ENCODE measurements at regions not wholly inside any gene's neighbourhood (a gene's known extent, or its start where the extent isn't known, plus 50 kb on each side); places are given as distances from the start of the nearest gene placed in this dataset.
"Not testable (repeated sequence)": the region's sequence is repeated elsewhere in the genome, so short reads cannot be mapped to it uniquely, and the experiment has no call there.

DNA sequence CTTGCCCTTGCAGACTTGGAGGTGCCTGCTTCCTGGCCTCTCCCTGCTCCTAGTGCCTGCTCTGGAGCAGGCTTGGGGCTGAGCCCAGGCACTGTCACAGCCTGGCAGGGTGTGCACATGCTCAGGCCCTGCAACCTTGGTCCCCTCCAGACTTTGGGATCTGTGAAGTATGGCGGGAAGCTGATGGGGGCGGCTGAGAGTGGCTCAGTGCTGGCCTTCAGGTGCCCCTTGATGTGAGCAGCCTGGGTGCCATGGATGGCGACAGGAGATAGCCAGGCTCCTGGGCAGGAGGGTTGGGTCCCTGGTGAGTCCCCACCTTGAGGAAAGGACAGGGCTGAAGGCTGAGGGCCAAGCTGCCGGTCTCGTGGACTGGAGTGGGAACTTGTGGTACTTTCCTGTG is 700.4 kb upstream of the KCND2 start:
- H3K36me3 Mint-ChIP-seq (ENCODE audit: low read depth): no peaks in the 10 kb centered on the region

DNA sequence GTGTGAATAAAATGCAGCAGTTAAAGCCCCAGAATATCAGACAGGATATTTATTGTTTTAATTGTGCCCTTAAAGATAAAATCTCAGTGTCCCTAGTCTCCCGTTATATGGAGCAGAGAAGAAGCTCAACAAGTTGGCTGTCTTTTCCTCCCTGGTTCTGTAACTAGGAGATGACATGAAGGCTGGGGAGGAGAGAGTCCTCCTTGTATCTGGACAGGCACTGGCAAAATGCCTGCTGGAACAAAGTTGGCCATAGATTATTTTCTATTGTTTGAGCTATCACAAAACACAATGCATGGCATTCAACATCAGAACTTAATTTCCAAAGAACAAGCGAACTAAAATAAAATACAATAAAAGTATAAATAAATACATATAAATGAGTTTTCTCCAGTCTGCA is 694.9 kb upstream of the KCND2 start:
- Mint-ChIP-seq H3K9me3 (peaks cover 1% of the 10 kb centered on the region), H3K4me3 (no peak overlapping the region), H3K4me1 (ENCODE audit: low read depth) (no peaks in the 10 kb centered on the region), H3K27ac (no peak overlapping the region), H3K27me3 (ENCODE audit: low read depth) (no peaks in the 10 kb centered on the region), H3K36me3 (ENCODE audit: low read depth) (no peaks in the 10 kb centered on the region)
- CTCF ChIA-PET: no interaction called here
- no peak for DNase-seq
- intact Hi-C loops (cut with micrococcal nuclease): no loop called here

More for the DNA sequence above, 700.4 kb upstream of the KCND2 start:
- no peak overlapping the region for H3K27ac Mint-ChIP-seq
- no peaks in the 10 kb centered on the region for H3K4me1 Mint-ChIP-seq (ENCODE audit: low read depth)
- intact Hi-C loops (cut with micrococcal nuclease): no loop called here
- H3K4me3 Mint-ChIP-seq: no peak overlapping the region
- CTCF ChIA-PET: no interaction called here
- H3K9me3 Mint-ChIP-seq: peaks cover 3% of the 10 kb centered on the region
- H3K27me3 Mint-ChIP-seq (ENCODE audit: low read depth): no peaks in the 10 kb centered on the region
- DNase-seq: no peak

DNA sequence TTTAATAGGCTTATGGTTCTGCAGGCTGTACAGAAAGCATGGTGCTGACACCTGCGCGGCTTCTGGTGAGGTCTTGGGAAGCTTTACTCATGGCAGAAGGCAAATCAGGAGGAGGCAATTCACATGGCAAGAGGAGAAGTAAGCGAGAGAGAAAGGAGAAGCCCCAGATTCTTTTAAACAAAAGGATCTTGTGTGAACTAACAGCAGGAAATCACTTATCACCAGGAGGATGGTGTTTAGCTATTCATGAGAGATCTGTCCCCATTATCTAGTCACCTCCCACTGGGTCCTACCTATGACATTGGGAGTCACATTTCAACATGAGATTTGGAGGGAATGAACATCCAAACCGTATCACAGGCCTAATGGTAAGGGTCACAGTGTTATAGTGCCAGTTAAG is 678.0 kb upstream of the KCND2 start:
- Mint-ChIP-seq H3K9me3 (peaks cover 8% of the 10 kb centered on the region), H3K27me3 (ENCODE audit: low read depth) (no peaks in the 10 kb centered on the region), H3K4me3 (no peak overlapping the region), H3K4me1 (ENCODE audit: low read depth) (no peaks in the 10 kb centered on the region), H3K36me3 (ENCODE audit: low read depth) (no peaks in the 10 kb centered on the region), H3K27ac (no peak overlapping the region)
- intact Hi-C loops (cut with micrococcal nuclease): no loop called here
- CTCF ChIA-PET: no interaction called here
- DNase-seq: no peak

DNA sequence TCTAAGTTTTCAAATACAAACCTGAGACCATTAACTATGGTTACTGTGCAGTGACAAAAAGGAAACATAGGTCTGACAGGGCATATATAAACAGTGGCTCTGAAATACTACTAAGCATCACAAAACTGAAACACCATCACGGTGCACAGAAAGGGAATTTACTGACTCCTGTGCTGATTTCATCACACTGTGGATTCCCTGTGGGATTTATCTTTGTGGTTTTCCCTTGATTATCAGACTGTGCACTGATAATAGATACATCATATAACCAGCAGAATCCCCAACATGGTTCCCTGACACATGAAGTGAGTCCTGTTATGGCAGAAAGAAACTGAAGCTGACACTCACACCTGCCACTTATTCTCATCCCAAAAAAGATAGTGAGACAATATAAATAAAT is 676.3 kb upstream of the KCND2 start:
- Mint-ChIP-seq H3K4me3 (no peak overlapping the region), H3K4me1 (ENCODE audit: low read depth) (no peaks in the 10 kb centered on the region), H3K27me3 (ENCODE audit: low read depth) (no peaks in the 10 kb centered on the region), H3K27ac (no peak overlapping the region), H3K9me3 (peaks cover 8% of the 10 kb centered on the region), H3K36me3 (ENCODE audit: low read depth) (no peaks in the 10 kb centered on the region)
- DNase-seq: no peak
- intact Hi-C loops (cut with micrococcal nuclease): no loop called here
- CTCF ChIA-PET: no interaction called here

DNA sequence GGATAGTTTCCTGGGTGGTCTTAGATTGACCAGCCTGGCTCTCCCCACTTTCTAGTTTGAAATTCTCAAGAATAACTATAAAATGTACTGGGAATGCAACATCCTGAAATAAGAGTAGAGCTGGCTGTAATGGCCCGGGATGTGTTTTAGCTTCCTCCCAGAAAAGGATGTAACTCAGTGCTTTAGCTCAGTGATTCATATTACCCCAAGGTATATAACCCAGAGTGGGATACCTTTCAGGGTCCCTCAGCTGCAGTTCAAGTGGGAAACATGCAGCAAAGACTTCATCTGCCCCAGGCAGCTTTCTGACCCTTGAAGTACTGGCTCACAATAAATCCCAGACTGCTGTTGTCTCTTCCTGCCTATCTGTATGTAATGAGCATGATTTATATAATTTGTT is 666.7 kb upstream of the KCND2 start:
- CTCF ChIA-PET: no interaction called here
- Mint-ChIP-seq H3K9me3 (peaks cover 9% of the 10 kb centered on the region), H3K27ac (no peak overlapping the region), H3K4me1 (ENCODE audit: low read depth) (no peaks in the 10 kb centered on the region), H3K4me3 (no peak overlapping the region), H3K27me3 (ENCODE audit: low read depth) (no peaks in the 10 kb centered on the region), H3K36me3 (ENCODE audit: low read depth) (no peaks in the 10 kb centered on the region)
- DNase-seq: no peak
- intact Hi-C loops (cut with micrococcal nuclease): no loop called here

DNA sequence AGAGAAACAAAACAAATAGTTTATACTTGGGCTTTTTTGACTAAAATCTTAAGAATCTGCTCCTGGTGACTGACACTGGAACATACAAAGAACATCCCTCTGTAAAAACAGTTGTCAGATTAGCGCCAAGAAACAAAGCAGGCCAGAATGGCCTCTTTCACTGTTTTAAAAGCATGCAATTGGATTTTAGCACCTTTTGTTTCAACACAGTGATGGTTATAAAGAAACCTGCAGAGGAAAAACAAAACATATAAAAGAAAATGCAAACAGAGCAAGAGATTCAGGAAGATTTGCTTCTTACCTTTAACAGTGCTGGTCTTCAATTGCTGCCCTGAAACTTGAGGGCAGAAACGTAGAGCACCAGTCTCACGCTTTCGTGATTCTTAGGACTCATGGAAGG is 652.2 kb upstream of the KCND2 start:
- no peak for DNase-seq
- Mint-ChIP-seq H3K36me3 (ENCODE audit: low read depth) (no peaks in the 10 kb centered on the region), H3K27me3 (ENCODE audit: low read depth) (no peaks in the 10 kb centered on the region), H3K27ac (no peak overlapping the region), H3K4me1 (ENCODE audit: low read depth) (no peaks in the 10 kb centered on the region), H3K9me3 (peaks cover 12% of the 10 kb centered on the region), H3K4me3 (no peak overlapping the region)
- intact Hi-C loops (cut with micrococcal nuclease): no loop called here
- CTCF ChIA-PET: no interaction called here

DNA sequence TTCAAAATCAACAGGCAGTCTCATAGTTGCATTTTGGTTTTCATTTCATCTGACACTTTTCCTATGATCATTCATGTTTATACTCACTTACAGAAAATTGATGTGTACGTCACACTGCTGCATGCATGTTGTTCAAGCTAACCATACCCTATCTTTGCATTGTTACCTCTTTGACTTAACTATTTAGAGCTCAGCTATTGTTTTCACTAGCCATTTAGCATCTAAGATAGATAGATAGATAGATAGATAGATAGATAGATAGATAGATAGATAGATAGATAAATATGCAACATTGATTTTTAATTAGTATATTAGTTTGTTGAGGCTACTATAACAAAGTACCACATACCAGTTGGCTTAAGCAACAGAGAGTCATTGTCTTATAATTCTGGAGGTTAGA is 649.5 kb upstream of the KCND2 start:
- no peak for DNase-seq
- intact Hi-C loops (cut with micrococcal nuclease): no loop called here
- Mint-ChIP-seq H3K4me1 (ENCODE audit: low read depth) (no peaks in the 10 kb centered on the region), H3K27me3 (ENCODE audit: low read depth) (no peaks in the 10 kb centered on the region), H3K4me3 (no peak overlapping the region), H3K9me3 (peaks cover 9% of the 10 kb centered on the region), H3K27ac (no peak overlapping the region), H3K36me3 (ENCODE audit: low read depth) (no peaks in the 10 kb centered on the region)
- CTCF ChIA-PET: no interaction called here

DNA sequence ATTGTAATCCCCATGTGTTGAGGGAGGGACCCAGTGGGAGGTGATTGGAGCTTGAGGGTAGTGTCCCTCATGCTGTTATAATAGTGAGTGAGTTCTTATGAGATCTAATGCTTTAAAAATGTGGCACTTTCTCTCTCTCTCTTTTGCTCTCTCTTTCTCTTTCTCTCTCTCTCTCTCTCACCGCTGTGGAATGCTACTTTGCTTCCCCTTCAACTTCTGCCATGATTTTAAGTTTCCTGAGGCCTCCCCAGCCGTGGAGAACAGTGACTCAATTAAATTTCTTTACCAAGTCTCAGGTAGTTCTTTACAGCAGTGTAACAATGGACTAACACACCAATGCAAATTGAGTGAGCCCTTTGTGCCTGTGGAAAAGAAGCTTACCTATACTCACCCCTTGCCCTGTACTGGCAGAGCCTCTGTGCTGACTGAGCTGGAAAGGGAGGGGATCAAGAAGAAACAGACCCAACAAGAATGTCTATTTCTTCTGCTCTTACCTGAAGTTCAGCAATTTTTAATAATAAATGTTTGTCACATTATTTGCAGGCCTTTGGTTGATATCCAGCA is 642.5 kb upstream of the KCND2 start:
- Mint-ChIP-seq H3K27ac (no peak overlapping the region), H3K36me3 (ENCODE audit: low read depth) (no peaks in the 10 kb centered on the region), H3K4me1 (ENCODE audit: low read depth) (no peaks in the 10 kb centered on the region), H3K9me3 (peaks cover 1% of the 10 kb centered on the region), H3K27me3 (ENCODE audit: low read depth) (no peaks in the 10 kb centered on the region), H3K4me3 (no peak overlapping the region)
- intact Hi-C loops (cut with micrococcal nuclease): no loop called here
- DNase-seq: no peak
- CTCF ChIA-PET: no interaction called here

DNA sequence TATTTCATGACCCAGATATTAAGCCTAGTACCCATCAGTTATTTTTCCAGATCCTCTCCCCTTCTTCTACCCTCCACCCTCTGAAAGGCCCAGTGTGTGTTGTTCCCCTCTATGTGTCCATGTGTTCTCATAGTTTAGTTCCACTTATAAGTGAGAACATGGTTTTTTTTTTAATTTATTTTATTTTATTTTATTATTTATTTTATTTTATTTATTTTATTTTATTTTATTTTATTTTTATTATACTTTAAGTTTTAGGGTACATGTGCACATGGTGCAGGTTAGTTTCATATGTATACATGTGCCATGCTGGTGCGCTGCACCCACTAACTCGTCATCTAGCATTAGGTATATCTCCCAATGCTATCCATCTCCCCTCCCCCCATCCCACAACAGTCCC is 639.2 kb upstream of the KCND2 start:
- H3K4me1 Mint-ChIP-seq (ENCODE audit: low read depth); CTCF ChIA-PET; H3K36me3 Mint-ChIP-seq (ENCODE audit: low read depth); H3K27me3 Mint-ChIP-seq (ENCODE audit: low read depth); H3K9me3 Mint-ChIP-seq; H3K4me3 Mint-ChIP-seq; intact Hi-C loops (cut with micrococcal nuclease); DNase-seq; H3K27ac Mint-ChIP-seq: not testable (repeated sequence)

DNA sequence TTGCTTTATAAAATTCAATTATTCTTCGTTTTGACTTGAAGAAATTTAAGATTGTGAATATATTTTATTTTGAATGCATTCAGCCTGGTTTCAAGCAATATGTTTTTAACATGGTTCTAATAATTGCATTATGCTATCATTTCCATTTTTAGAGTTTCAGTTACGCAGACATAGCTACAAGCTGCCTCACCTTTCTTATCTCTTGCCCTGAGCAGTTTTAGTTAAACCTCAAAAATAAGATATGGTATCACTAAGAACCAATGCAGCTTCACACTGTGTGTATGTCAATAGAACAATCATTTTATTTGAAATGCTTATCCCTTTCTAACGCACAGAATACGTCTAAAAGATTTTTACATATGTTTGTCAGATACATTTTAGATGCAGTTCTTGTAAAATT is 632.6 kb upstream of the KCND2 start:
- no peaks in the 10 kb centered on the region for H3K4me1 Mint-ChIP-seq (ENCODE audit: low read depth)
- CTCF ChIA-PET: interaction anchor here (0.6 kb wide), 1 partner anchor 101 kb away, joined by 3 read pairs; no protein-coding TSS in a partner anchor
- intact Hi-C loops (cut with micrococcal nuclease): no loop called here

DNA sequence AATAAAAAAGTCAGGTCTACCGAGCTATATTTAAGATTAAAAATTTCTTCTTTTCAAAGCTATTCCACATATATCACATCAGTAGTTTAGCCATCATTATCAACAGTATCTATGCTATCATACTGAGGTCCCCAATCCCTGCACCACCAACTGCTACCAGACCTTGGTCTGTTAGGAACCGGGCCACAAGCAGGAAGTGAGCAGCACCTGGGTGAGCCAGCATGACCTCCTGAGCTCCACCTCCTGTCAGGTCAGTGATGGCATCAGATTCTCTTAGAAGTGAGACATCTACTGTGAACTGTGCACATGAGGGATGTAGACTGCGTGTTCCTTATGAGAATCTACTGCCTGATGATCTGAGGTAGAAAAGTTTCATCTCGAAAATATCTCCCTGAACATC is 632.1 kb upstream of the KCND2 start:
- Mint-ChIP-seq H3K9me3 (peaks cover 14% of the 10 kb centered on the region), H3K27ac (no peak overlapping the region), H3K27me3 (ENCODE audit: low read depth) (no peaks in the 10 kb centered on the region), H3K4me1 (ENCODE audit: low read depth) (no peaks in the 10 kb centered on the region), H3K36me3 (ENCODE audit: low read depth) (no peaks in the 10 kb centered on the region), H3K4me3 (no peak overlapping the region)
- no peak for DNase-seq
- intact Hi-C loops (cut with micrococcal nuclease): no loop called here
- CTCF ChIA-PET: interaction anchor here (0.6 kb wide), 1 partner anchor 101 kb away, joined by 3 read pairs; no protein-coding TSS in a partner anchor

More for the DNA sequence above, 632.6 kb upstream of the KCND2 start:
- Mint-ChIP-seq H3K36me3 (ENCODE audit: low read depth) (no peaks in the 10 kb centered on the region), H3K27me3 (ENCODE audit: low read depth) (no peaks in the 10 kb centered on the region), H3K4me3 (no peak overlapping the region), H3K27ac (no peak overlapping the region), H3K9me3 (peaks cover 14% of the 10 kb centered on the region)
- DNase-seq: no peak

DNA sequence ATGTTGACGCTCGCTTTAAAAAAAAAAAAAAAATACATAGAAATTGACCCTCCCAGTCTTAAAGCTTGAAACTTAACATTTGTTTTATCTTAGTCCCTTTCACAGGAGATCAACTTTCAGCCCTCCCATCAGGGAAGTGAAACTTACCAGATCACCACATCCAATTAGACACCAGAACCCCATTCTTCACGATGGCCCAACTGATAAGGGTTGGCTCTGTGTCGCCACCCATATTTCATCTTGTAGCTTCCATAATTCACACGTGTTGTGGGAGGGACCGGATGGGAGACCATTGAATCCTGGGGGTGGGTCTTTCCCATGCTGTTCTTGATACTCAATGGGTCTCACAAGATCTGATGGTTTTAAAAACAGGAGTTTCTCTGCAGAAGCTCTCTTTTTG is 629.4 kb upstream of the KCND2 start:
- H3K4me1 Mint-ChIP-seq (ENCODE audit: low read depth): no peaks in the 10 kb centered on the region
- H3K9me3 Mint-ChIP-seq: peaks cover 13% of the 10 kb centered on the region
- CTCF ChIA-PET: interaction anchor here (0.7 kb wide), 2 partner anchors 9 to 22 kb away, joined by 3 read pairs; no protein-coding TSS in a partner anchor
- intact Hi-C loops (cut with micrococcal nuclease): no loop called here
- H3K36me3 Mint-ChIP-seq (ENCODE audit: low read depth): no peaks in the 10 kb centered on the region
- DNase-seq: no peak
- no peak overlapping the region for H3K27ac Mint-ChIP-seq
- H3K4me3 Mint-ChIP-seq: no peak overlapping the region
- H3K27me3 Mint-ChIP-seq (ENCODE audit: low read depth): no peaks in the 10 kb centered on the region

DNA sequence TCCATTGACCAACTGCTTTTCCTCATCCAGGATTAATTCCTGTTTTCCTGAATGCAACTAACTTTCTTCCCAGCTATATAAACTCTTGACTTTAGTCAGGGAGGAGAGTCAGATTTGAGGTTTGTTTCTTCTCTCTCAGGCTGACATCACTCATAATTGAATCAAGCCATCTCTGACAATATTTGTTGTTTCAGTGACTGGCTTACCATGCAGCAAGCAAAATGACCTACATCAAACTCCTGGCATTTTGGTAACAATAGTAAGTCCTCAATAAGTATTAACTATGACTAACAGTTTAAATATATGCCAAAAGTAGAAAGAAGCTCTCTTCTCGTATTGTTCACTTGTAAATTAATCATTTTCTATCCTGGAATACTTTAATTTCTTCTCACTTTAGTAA is 625.7 kb upstream of the KCND2 start:
- Mint-ChIP-seq H3K4me1 (ENCODE audit: low read depth) (no peaks in the 10 kb centered on the region), H3K36me3 (ENCODE audit: low read depth) (no peaks in the 10 kb centered on the region), H3K27ac (no peak overlapping the region), H3K9me3 (peaks cover 11% of the 10 kb centered on the region), H3K27me3 (ENCODE audit: low read depth) (no peaks in the 10 kb centered on the region), H3K4me3 (no peak overlapping the region)
- intact Hi-C loops (cut with micrococcal nuclease): no loop called here
- CTCF ChIA-PET: no interaction called here
- no peak for DNase-seq

DNA sequence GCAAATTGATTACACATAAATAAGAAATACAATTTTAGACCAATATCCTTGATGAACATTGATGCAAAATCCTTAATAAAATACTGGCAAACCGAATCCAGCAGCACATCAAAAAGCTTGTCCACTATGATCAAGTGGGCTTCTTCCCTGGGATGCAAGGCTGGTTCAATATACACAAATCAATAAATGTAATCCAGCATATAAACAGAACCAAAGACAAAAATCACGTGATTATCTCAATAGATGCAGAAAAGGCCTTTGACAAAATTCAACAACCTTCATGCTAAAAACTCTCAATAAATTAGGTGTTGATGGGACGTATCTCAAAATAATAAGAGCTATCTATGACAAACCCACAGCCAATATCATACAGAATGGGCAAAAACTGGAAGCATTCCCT is 624.2 kb upstream of the KCND2 start:
- H3K4me1 Mint-ChIP-seq (ENCODE audit: low read depth); CTCF ChIA-PET; H3K4me3 Mint-ChIP-seq; DNase-seq; intact Hi-C loops (cut with micrococcal nuclease); H3K27ac Mint-ChIP-seq; H3K27me3 Mint-ChIP-seq (ENCODE audit: low read depth); H3K36me3 Mint-ChIP-seq (ENCODE audit: low read depth): not testable (repeated sequence)
- H3K9me3 Mint-ChIP-seq: peaks cover 12% of the 10 kb centered on the region
